ENCODE measurements at regions not wholly inside any gene's neighbourhood (a gene's known extent, or its start where the extent isn't known, plus 50 kb on each side); places are given as distances from the start of the nearest gene placed in this dataset.

- TF ChIP-seq CTCF (IDR thresholded peaks at IDR 0.05; ENCODE audit: insufficient read depth, low read length) (no peak), POLR2AphosphoS5 (IDR thresholded peaks at IDR 0.05; ENCODE audit: low read depth) (no peak), REST (IDR thresholded peaks at IDR 0.05; ENCODE audit: insufficient replicate concordance, low read depth) (no peak), SPI1 (IDR thresholded peaks at IDR 0.05; ENCODE audit: borderline replicate concordance, low read depth) (no peak)
Measured at GRCh38 chr17:68656666-68657065, 55.5 kb upstream of the FAM20A start.

Data from HL-60 (cell line).